Type B pancreatic cell (in vitro differentiated cells): ENCODE measurements at regions not wholly inside any gene's neighbourhood (a gene's known extent, or its start where the extent isn't known, plus 50 kb on each side); places are given as distances from the start of the nearest gene placed in this dataset.

ENCODE experiments used
- DNase-seq: peaks from one replicate; pipeline ENCODE4 v3.0.0; 2021; ENCODE audit warnings: mixed read lengths; ENCODE audit not compliant: unreplicated experiment; ENCODE audit errors: extremely low spot score
- H3K27ac Mint-ChIP-seq: 2 replicates; pipeline ENCODE4 v1.8.0; 2021; ENCODE audit warnings: mild to moderate bottlenecking, mixed read lengths
- H3K27me3 Mint-ChIP-seq: 2 replicates; pipeline ENCODE4 v1.8.0; 2021; ENCODE audit warnings: mixed read lengths
- H3K36me3 Mint-ChIP-seq: 2 replicates; pipeline ENCODE4 v1.8.0; 2021; ENCODE audit warnings: mixed read lengths
- H3K4me1 Mint-ChIP-seq: one replicate; pipeline ENCODE4 v1.8.0; 2021; ENCODE audit warnings: mixed read lengths; ENCODE audit not compliant: unreplicated experiment
- H3K4me3 Mint-ChIP-seq: 2 replicates; pipeline ENCODE4 v1.8.0; 2021; ENCODE audit warnings: mild to moderate bottlenecking, mixed read lengths
- H3K9me3 Mint-ChIP-seq: 2 replicates; pipeline ENCODE4 v1.8.0; 2021; ENCODE audit warnings: mixed read lengths
- TF ChIP-seq, protein P1 (sequence below): fragments of 200-600 bp; sonication (generic); conservative IDR thresholded peaks from 2 replicates; pipeline ENCODE4 v1.5.0; 2021; ENCODE audit warnings: antibody characterized with exemption, mild to moderate bottlenecking

- Mint-ChIP-seq H3K9me3 (peaks cover 12% of the 10 kb centered on the region), H3K4me3 (no peak overlapping the region), H3K4me1 (no peaks in the 10 kb centered on the region), H3K27ac (no peak overlapping the region), H3K36me3 (peaks cover 10% of the 10 kb centered on the region), H3K27me3 (peaks cover 8% of the 10 kb centered on the region)
- DNase-seq: no peak
- TF ChIP-seq, protein P1, sequence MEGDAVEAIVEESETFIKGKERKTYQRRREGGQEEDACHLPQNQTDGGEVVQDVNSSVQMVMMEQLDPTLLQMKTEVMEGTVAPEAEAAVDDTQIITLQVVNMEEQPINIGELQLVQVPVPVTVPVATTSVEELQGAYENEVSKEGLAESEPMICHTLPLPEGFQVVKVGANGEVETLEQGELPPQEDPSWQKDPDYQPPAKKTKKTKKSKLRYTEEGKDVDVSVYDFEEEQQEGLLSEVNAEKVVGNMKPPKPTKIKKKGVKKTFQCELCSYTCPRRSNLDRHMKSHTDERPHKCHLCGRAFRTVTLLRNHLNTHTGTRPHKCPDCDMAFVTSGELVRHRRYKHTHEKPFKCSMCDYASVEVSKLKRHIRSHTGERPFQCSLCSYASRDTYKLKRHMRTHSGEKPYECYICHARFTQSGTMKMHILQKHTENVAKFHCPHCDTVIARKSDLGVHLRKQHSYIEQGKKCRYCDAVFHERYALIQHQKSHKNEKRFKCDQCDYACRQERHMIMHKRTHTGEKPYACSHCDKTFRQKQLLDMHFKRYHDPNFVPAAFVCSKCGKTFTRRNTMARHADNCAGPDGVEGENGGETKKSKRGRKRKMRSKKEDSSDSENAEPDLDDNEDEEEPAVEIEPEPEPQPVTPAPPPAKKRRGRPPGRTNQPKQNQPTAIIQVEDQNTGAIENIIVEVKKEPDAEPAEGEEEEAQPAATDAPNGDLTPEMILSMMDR: no peak
Measured at GRCh38 chr7:17552373-17552772, 253.9 kb downstream of the AHR start.

- no peaks in the 10 kb centered on the region for H3K4me1 Mint-ChIP-seq
- H3K4me3 Mint-ChIP-seq: no peak overlapping the region
- TF ChIP-seq, protein P1: no peak
- no peak overlapping the region for H3K27ac Mint-ChIP-seq
- peaks cover 12% of the 10 kb centered on the region for H3K9me3 Mint-ChIP-seq
- H3K27me3 Mint-ChIP-seq: peaks cover 8% of the 10 kb centered on the region
- peaks cover 10% of the 10 kb centered on the region for H3K36me3 Mint-ChIP-seq
- DNase-seq: no peak
Measured at GRCh38 chr7:17552952-17553351, 254.5 kb downstream of the AHR start.

DNA sequence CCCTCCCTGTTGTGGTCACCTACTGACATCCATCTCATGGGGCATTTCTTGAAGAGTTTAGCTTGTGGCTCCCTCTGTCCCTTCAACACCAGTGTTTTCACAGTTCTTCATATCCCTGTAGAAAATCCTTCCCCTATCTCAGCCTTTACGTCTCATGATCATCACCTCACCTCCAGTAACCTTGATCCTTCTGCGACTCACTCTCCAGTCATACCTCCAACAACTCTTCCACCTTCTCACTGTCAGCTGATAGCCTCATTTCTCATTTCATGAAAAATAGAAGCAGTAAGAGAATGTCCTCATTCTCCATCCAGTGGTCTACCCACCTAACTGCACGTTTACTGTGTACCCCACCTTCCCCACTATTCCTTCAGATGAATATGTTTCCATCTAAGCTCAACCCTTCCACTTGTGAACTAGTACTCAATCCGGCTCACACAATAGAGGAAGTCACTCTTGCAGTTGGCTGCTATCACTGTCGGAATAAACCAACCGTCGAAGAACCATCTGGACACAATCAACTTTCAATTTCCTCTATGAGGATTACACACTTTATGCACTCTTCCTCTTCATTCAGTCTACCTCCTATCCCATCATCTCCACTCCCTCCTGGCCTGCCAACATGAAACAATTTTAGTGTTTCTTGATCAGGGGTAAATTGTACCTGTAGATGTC is 256.0 kb downstream of the AHR start:
- H3K9me3 Mint-ChIP-seq: peaks cover 12% of the 10 kb centered on the region
- TF ChIP-seq, protein P1: no peak
- no peaks in the 10 kb centered on the region for H3K4me1 Mint-ChIP-seq
- peaks cover 10% of the 10 kb centered on the region for H3K36me3 Mint-ChIP-seq
- no peak overlapping the region for H3K27ac Mint-ChIP-seq
- peaks cover 8% of the 10 kb centered on the region for H3K27me3 Mint-ChIP-seq
- H3K4me3 Mint-ChIP-seq: no peak overlapping the region
- no peak for DNase-seq

DNA sequence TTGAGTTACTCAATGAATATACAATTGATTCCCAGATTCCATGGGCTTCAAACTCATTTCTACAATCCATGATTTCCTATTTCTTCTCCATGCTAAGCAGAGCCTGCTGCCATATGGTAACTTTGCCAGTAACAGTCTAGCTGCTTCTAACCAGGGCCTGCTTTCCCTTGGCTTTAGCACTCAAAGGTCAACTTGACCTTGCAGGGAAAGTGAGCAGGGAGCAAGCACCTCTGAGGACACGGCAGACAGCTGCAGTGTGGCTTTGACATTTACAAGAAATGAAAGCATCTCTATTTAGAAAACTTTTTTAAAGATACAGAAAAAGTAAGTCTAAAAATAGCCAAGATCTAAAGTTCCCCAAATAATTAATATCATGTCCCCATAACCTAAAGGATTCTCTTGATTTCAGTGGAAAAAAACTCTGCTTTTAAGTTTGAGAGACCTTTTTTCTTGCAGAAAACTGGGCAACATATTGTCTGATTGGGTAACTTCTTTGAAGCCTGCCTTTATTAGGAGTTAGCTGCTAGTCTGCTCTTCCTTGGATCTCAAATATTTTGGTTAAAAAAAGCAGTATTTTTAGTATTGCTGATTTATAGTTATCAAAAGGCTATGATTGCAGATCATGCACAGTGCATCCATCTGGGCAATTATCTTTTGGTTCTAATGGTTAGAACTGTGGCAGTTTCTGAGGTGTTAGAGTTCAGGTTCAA is 257.9 kb downstream of the AHR start:
- H3K4me3 Mint-ChIP-seq: no peak overlapping the region
- peaks cover 10% of the 10 kb centered on the region for H3K36me3 Mint-ChIP-seq
- H3K9me3 Mint-ChIP-seq: peaks cover 12% of the 10 kb centered on the region
- peaks cover 8% of the 10 kb centered on the region for H3K27me3 Mint-ChIP-seq
- no peak for DNase-seq
- no peaks in the 10 kb centered on the region for H3K4me1 Mint-ChIP-seq
- TF ChIP-seq, protein P1: no peak
- no peak overlapping the region for H3K27ac Mint-ChIP-seq

- peaks cover 10% of the 10 kb centered on the region for H3K36me3 Mint-ChIP-seq
- H3K4me1 Mint-ChIP-seq: no peaks in the 10 kb centered on the region
- peaks cover 12% of the 10 kb centered on the region for H3K9me3 Mint-ChIP-seq
- TF ChIP-seq, protein P1: no peak
- DNase-seq: no peak
- H3K27ac Mint-ChIP-seq: no peak overlapping the region
- H3K4me3 Mint-ChIP-seq: no peak overlapping the region
- peaks cover 8% of the 10 kb centered on the region for H3K27me3 Mint-ChIP-seq
Measured at GRCh38 chr7:17557251-17557671, 258.8 kb downstream of the AHR start.
